Fibroblast of upper back skin (primary cell): ENCODE measurements at regions not wholly inside any gene's neighbourhood (a gene's known extent, or its start where the extent isn't known, plus 50 kb on each side); places are given as distances from the start of the nearest gene placed in this dataset.
"Not testable (repeated sequence)": the region's sequence is repeated elsewhere in the genome, so short reads cannot be mapped to it uniquely, and the experiment has no call there.

ENCODE experiments used
- DNase-seq: peaks from one replicate; pipeline ENCODE4 v3.0.0-alpha.2; 2013

- DNase-seq = peak; percentile 9
These were observed 114.7 kb upstream of the MAN2A1 start for GRCh38 chr5:109574985-109575384.

GRCh38 chr5:109573766-109574165, 116.0 kb upstream of the MAN2A1 start:
- no peak for DNase-seq

GRCh38 chr5:109573256-109573655, 116.5 kb upstream of the MAN2A1 start:
- no peak for DNase-seq

- no peak for DNase-seq
These were observed 117.9 kb upstream of the MAN2A1 start for GRCh38 chr5:109571785-109572184.

- no peak for DNase-seq
These were observed 119.3 kb upstream of the MAN2A1 start for GRCh38 chr5:109570362-109570874.

- peak; percentile 92 for DNase-seq
These were observed 122.2 kb upstream of the MAN2A1 start for GRCh38 chr5:109567374-109568044.

GRCh38 chr5:109566361-109566760, 123.4 kb upstream of the MAN2A1 start:
- DNase-seq = no peak

- no peak for DNase-seq
These were observed 126.0 kb upstream of the MAN2A1 start for GRCh38 chr5:109563739-109564138.

GRCh38 chr5:109563189-109563588, 126.5 kb upstream of the MAN2A1 start:
- no peak for DNase-seq

- no peak for DNase-seq
These were observed 127.3 kb upstream of the MAN2A1 start for GRCh38 chr5:109562441-109562840.

- no peak for DNase-seq
These were observed 128.3 kb upstream of the MAN2A1 start for GRCh38 chr5:109561447-109561846.

- no peak for DNase-seq
These were observed 129.2 kb upstream of the MAN2A1 start for GRCh38 chr5:109560554-109560953.

- DNase-seq = peak; percentile 37
These were observed 130.8 kb upstream of the MAN2A1 start for GRCh38 chr5:109558952-109559351.

GRCh38 chr5:109558364-109558763, 131.4 kb upstream of the MAN2A1 start:
- peak; percentile 12 for DNase-seq

GRCh38 chr5:109553846-109554245, 135.9 kb upstream of the MAN2A1 start:
- no peak for DNase-seq

- not testable (repeated sequence) for DNase-seq
These were observed 138.5 kb upstream of the MAN2A1 start for GRCh38 chr5:109551234-109551633.

- DNase-seq = no peak
These were observed 139.7 kb upstream of the MAN2A1 start for GRCh38 chr5:109550077-109550476.

- DNase-seq = no peak
These were observed 136.7 kb upstream of the PJA2 start for GRCh38 chr5:109546461-109546860.

- DNase-seq = not testable (repeated sequence)
These were observed 135.1 kb upstream of the PJA2 start for GRCh38 chr5:109544873-109545272.

GRCh38 chr5:109538692-109539091, 128.9 kb upstream of the PJA2 start:
- not testable (repeated sequence) for DNase-seq

GRCh38 chr5:109535090-109535489, 125.3 kb upstream of the PJA2 start:
- not testable (repeated sequence) for DNase-seq

- peak; percentile 3 for DNase-seq
These were observed 124.0 kb upstream of the PJA2 start for GRCh38 chr5:109533751-109534272.

GRCh38 chr5:109532773-109533364, 123.1 kb upstream of the PJA2 start:
- no peak for DNase-seq

- no peak for DNase-seq
These were observed 121.5 kb upstream of the PJA2 start for GRCh38 chr5:109531262-109531661.
